Sigmoid colon (tissue), 4 donors: ENCODE measurements at regions not wholly inside any gene's neighbourhood (a gene's known extent, or its start where the extent isn't known, plus 50 kb on each side); places are given as distances from the start of the nearest gene placed in this dataset.

Source experiments
- CTCF ChIP-seq, 4 experiments: fragments of 450-650 bp in 3 of 4; fragments of 200-600 bp in 1 of 4; IDR thresholded peaks; one replicate each; pipeline ENCODE4 v1.5.1; 2016 to 2019; ENCODE audit warnings: antibody characterized with exemption in 4 of 4, mild to moderate bottlenecking in 3 of 4, moderate library complexity in 2 of 4
- EP300 ChIP-seq, 4 donors: sonication (generic); formaldehyde crosslinking; IDR thresholded peaks; one replicate each; pipeline ENCODE4 v1.6.1; 2017; ENCODE audit warnings: antibody characterized with exemption in 4 of 4
- POLR2A ChIP-seq, 2 donors: fragments of 450-650 bp; IDR thresholded peaks; one replicate each; pipeline ENCODE4 v1.6.1; 2016; ENCODE audit warnings: antibody characterized with exemption in 2 of 2, mild to moderate bottlenecking in 2 of 2, moderate library complexity in 2 of 2
- POLR2AphosphoS5 ChIP-seq, 4 donors: sonication (generic); formaldehyde crosslinking; IDR thresholded peaks; one replicate each; pipeline ENCODE4 v1.6.1; 2017; ENCODE audit warnings: antibody characterized with exemption in 4 of 4

GRCh38 chr15:81766829-81767475, 278.9 kb downstream of the MEX3B start:
- TF ChIP-seq CTCF (IDR thresholded peaks at IDR 0.05) (no peak), POLR2A (IDR thresholded peaks at IDR 0.05) (no peak), POLR2AphosphoS5 (IDR thresholded peaks at IDR 0.05) (no peak), EP300 (IDR thresholded peaks at IDR 0.05) (no peak)
